A549 (cell line): ENCODE measurements at regions not wholly inside any gene's neighbourhood (a gene's known extent, or its start where the extent isn't known, plus 50 kb on each side); places are given as distances from the start of the nearest gene placed in this dataset.

ENCODE experiments used
- ATAC-seq, 2 experiments: fragments of 200-7000 bp in 1 of 2; fragments of >200 bp in 1 of 2; cut with Nextera tagmentation in 1 of 2; cut with Tn5 transposase in 1 of 2; 3 replicates each; pipeline versions ENCODE4 v1.8.0 to v1.9.1; 2018 to 2020; ENCODE audit warnings: mild to moderate bottlenecking in 1 of 2, moderate library complexity in 1 of 2
- CTCF ChIA-PET: fragments of 300-600 bp; sonication (Branson Sonifier 250); formaldehyde crosslinking; extraction: SDS; loops from one replicate; lab custom pipeline; 2021; ENCODE audit warnings: antibody characterized with exemption, inconsistent platforms; lab: Yijun Ruan, JAX
- POLR2A ChIA-PET: fragments of 350-600 bp; formaldehyde crosslinking; extraction: SDS; loops from one replicate; lab custom pipeline; 2021; ENCODE audit warnings: antibody characterized with exemption, inconsistent platforms; lab: Yijun Ruan, JAX
- DNase-seq, 2 experiments: peaks; one replicate each; pipeline versions ENCODE4 v3.0.0 to v3.0.0-alpha.2; 2011 to 2016; ENCODE audit warnings: low read depth in 1 of 2, low spot score in 1 of 2
- FAIRE-seq: peaks from 2 replicates; lab custom pipeline; 2011; peaks lifted over from hg19 to GRCh38; lab: Jason Lieb, UNC
- H3K27ac ChIP-seq, 2 experiments: fragments of >200 bp; sonication (Bioruptor Twin); formaldehyde crosslinking; 3 replicates each; pipeline ENCODE4 v1.5.1; 2016 to 2017
- H3K4me1 ChIP-seq: fragments of >200 bp; sonication (Bioruptor Twin); formaldehyde crosslinking; 3 replicates; pipeline ENCODE4 v1.6.1; 2016
- H3K4me2 ChIP-seq: fragments of >200 bp; sonication (Bioruptor Twin); formaldehyde crosslinking; 3 replicates; pipeline ENCODE4 v1.6.1; 2016
- H3K4me3 ChIP-seq: fragments of >200 bp; sonication (Bioruptor Twin); formaldehyde crosslinking; 3 replicates; pipeline ENCODE4 v1.5.1; 2016
- H3K9me3 ChIP-seq: fragments of >200 bp; sonication (Bioruptor Twin); formaldehyde crosslinking; 3 replicates; pipeline ENCODE4 v1.6.1; 2016
- BCL3 ChIP-seq: fragments of >200 bp; sonication (Bioruptor Twin); formaldehyde crosslinking; IDR thresholded peaks from 3 replicates; pipeline ENCODE4 v1.6.1; 2016
- BHLHE40 ChIP-seq: IDR thresholded peaks from 2 replicates; pipeline ENCODE4 v1.6.1; 2012; ENCODE audit warnings: low read depth, low read length, inconsistent platforms
- CHD2 ChIP-seq: fragments of 150-350 bp; IDR thresholded peaks from 2 replicates; pipeline ENCODE4 v1.6.1; 2014; ENCODE audit warnings: low read length; ENCODE audit not compliant: partially characterized antibody
- E2F6 ChIP-seq: IDR thresholded peaks from 2 replicates; pipeline ENCODE4 v1.6.1; 2012; ENCODE audit warnings: low read depth, borderline replicate concordance
- FOSB ChIP-seq: fragments of 250-450 bp; sonication (Bioruptor Pico); IDR thresholded peaks from 2 replicates; pipeline ENCODE4 v1.5.0; 2020; ENCODE audit warnings: mild to moderate bottlenecking, moderate library complexity
- GATA3 ChIP-seq: IDR thresholded peaks from 2 replicates; pipeline ENCODE4 v1.6.1; 2012; ENCODE audit warnings: borderline replicate concordance
- HDAC2 ChIP-seq: fragments of 200-600 bp; sonication (generic); IDR thresholded peaks from 2 replicates; pipeline ENCODE4 v1.6.1; 2016
- HOXB13 ChIP-seq: fragments of 250-450 bp; sonication (Bioruptor Pico); IDR thresholded peaks from 2 replicates; pipeline ENCODE4 v1.5.0; 2020; ENCODE audit warnings: low read depth, mild to moderate bottlenecking, moderate library complexity
- JUNB ChIP-seq: fragments of >200 bp; sonication (Bioruptor Twin); formaldehyde crosslinking; IDR thresholded peaks from 2 replicates; pipeline ENCODE4 v1.6.1; 2016
- KDM5A ChIP-seq: fragments of 200-600 bp; sonication (generic); IDR thresholded peaks from 2 replicates; pipeline ENCODE4 v1.6.1; 2016; ENCODE audit warnings: antibody characterized with exemption, mild to moderate bottlenecking
- MAFK ChIP-seq: fragments of 450-650 bp; IDR thresholded peaks from 2 replicates; pipeline ENCODE4 v1.6.1; 2014; ENCODE audit not compliant: partially characterized antibody
- MAX ChIP-seq: IDR thresholded peaks from 2 replicates; pipeline ENCODE4 v1.6.1; 2012
- MAZ ChIP-seq: fragments of 150-350 bp; IDR thresholded peaks from 2 replicates; pipeline ENCODE4 v1.6.1; 2014; ENCODE audit warnings: antibody characterized with exemption, low read depth, low read length, borderline replicate concordance
- NFE2L2 ChIP-seq: fragments of 150-350 bp; conservative IDR thresholded peaks from 2 replicates; pipeline ENCODE4 v1.6.1; 2014; ENCODE audit warnings: low read length
- PHF8 ChIP-seq: fragments of 200-600 bp; sonication (generic); IDR thresholded peaks from 2 replicates; pipeline ENCODE4 v1.6.1; 2016; ENCODE audit warnings: low read depth, mild to moderate bottlenecking, antibody characterized with exemption, moderate library complexity, borderline replicate concordance
- RARB ChIP-seq: fragments of 250-450 bp; sonication (Bioruptor Pico); IDR thresholded peaks from 2 replicates; pipeline ENCODE4 v1.8.0; 2021; ENCODE audit warnings: mild to moderate bottlenecking, moderate library complexity
- REST ChIP-seq: fragments of 200-600 bp; sonication (generic); IDR thresholded peaks from 2 replicates; pipeline ENCODE4 v1.6.1; 2016; ENCODE audit warnings: antibody characterized with exemption, mild to moderate bottlenecking, moderate library complexity
- TFCP2L1 ChIP-seq: fragments of 250-450 bp; sonication (Bioruptor Pico); IDR thresholded peaks from 2 replicates; pipeline ENCODE4 v1.5.0; 2021; ENCODE audit warnings: mild to moderate bottlenecking
- ZNF302 ChIP-seq: fragments of 250-450 bp; sonication (Bioruptor Pico); IDR thresholded peaks from 2 replicates; pipeline ENCODE4 v1.9.0; 2021; ENCODE audit warnings: inconsistent platforms, mild to moderate bottlenecking, moderate library complexity
- ZSCAN20 ChIP-seq: fragments of 250-450 bp; sonication (Bioruptor Pico); IDR thresholded peaks from 2 replicates; pipeline ENCODE4 v1.8.0; 2022; ENCODE audit warnings: mild to moderate bottlenecking, moderate library complexity
- WGBS: methylation state at CpG from one replicate; pipeline ENCODE4 v1.1.6; 2017; ENCODE audit errors: missing lambda C conversion rate; 5-methylcytosine and 5-hydroxymethylcytosine counted together
- TF ChIP-seq, protein P1 (sequence below): fragments of >200 bp; sonication (Bioruptor Twin); formaldehyde crosslinking; IDR thresholded peaks from 3 replicates; pipeline ENCODE4 v1.5.1; 2016
- TF ChIP-seq, protein P2 (sequence below): fragments of 450-650 bp; IDR thresholded peaks from 2 replicates; pipeline ENCODE4 v1.6.1; 2014; ENCODE audit warnings: antibody characterized with exemption

DNA sequence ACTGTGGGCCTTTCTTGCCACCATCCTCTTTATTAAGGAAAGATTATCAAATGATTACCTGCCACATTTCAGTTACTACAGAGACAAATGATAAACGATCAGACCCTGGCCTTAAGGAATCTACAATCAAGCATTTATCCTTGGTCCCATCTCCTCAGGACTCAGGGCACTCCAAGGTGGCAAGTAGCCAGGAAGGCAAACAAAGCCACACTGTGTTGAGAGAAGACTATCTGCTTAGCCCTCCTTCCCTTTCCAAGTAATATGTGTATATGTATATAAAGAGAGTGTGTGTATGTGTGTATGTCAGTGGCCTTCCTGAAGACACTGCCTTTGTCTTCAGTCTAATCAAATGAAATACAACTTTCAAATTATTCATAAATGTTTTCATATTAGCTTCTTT lies 490.1 kb upstream of the ATP11B start (continued):
- no peak for TF ChIP-seq MAX
- TF ChIP-seq MAZ = no peak

- TF ChIP-seq ZNF302 (CRISPR knock-in tag) (no peak), ZSCAN20 (CRISPR knock-in tag) (no peak), HOXB13 (CRISPR knock-in tag) (no peak), RARB (CRISPR knock-in tag) (no peak), FOSB (CRISPR knock-in tag) (no peak), TFCP2L1 (CRISPR knock-in tag) (no peak), HDAC2 (no peak), NFE2L2 (no peak), GATA3 (no peak), CHD2 (no peak), BCL3 (no peak), KDM5A (no peak), BHLHE40 (no peak), MAFK (no peak), JUNB (no peak), E2F6 (no peak), PHF8 (no peak), REST (no peak)
- TF ChIP-seq, protein P1, sequence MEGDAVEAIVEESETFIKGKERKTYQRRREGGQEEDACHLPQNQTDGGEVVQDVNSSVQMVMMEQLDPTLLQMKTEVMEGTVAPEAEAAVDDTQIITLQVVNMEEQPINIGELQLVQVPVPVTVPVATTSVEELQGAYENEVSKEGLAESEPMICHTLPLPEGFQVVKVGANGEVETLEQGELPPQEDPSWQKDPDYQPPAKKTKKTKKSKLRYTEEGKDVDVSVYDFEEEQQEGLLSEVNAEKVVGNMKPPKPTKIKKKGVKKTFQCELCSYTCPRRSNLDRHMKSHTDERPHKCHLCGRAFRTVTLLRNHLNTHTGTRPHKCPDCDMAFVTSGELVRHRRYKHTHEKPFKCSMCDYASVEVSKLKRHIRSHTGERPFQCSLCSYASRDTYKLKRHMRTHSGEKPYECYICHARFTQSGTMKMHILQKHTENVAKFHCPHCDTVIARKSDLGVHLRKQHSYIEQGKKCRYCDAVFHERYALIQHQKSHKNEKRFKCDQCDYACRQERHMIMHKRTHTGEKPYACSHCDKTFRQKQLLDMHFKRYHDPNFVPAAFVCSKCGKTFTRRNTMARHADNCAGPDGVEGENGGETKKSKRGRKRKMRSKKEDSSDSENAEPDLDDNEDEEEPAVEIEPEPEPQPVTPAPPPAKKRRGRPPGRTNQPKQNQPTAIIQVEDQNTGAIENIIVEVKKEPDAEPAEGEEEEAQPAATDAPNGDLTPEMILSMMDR = no peak
- TF ChIP-seq, protein P2, sequence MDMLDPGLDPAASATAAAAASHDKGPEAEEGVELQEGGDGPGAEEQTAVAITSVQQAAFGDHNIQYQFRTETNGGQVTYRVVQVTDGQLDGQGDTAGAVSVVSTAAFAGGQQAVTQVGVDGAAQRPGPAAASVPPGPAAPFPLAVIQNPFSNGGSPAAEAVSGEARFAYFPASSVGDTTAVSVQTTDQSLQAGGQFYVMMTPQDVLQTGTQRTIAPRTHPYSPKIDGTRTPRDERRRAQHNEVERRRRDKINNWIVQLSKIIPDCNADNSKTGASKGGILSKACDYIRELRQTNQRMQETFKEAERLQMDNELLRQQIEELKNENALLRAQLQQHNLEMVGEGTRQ = no peak
- DNase-seq (no peak), ATAC-seq (no peak), FAIRE-seq (no peak)
- Histone ChIP-seq H3K27ac (no peak overlapping the region), H3K4me2 (no peak overlapping the region), H3K9me3 (no peaks in the 10 kb centered on the region), H3K4me1 (no peaks in the 10 kb centered on the region), H3K4me3 (no peak overlapping the region)
- POLR2A ChIA-PET = no interaction called here
- WGBS = 42% methylated on average over 6 of the region's 6 CpGs
- CTCF ChIA-PET = no interaction called here
Observed at GRCh38 chr3:182305881-182306665, 487.2 kb upstream of the ATP11B start.
